Thyroid gland (tissue), 4 donors: ENCODE measurements at regions not wholly inside any gene's neighbourhood (a gene's known extent, or its start where the extent isn't known, plus 50 kb on each side); places are given as distances from the start of the nearest gene placed in this dataset.

Experiments used
- CTCF ChIP-seq, 6 experiments: fragments of 200-600 bp in 3 of 6; fragments of 450-650 bp in 3 of 6; sonication (generic) in 3 of 6; IDR thresholded peaks; one replicate each; pipeline ENCODE4 v1.5.1; 2016 to 2019; ENCODE audit warnings: antibody characterized with exemption in 6 of 6, mild to moderate bottlenecking in 2 of 6, inconsistent platforms in 1 of 6, moderate library complexity in 1 of 6
- POLR2A ChIP-seq, 2 donors: fragments of 450-650 bp; IDR thresholded peaks; one replicate each; pipeline ENCODE4 v1.6.1; 2017; ENCODE audit warnings: antibody characterized with exemption in 2 of 2, mild to moderate bottlenecking in 2 of 2, moderate library complexity in 1 of 2

- TF ChIP-seq CTCF (IDR thresholded peaks at IDR 0.05) (no peak), POLR2A (IDR thresholded peaks at IDR 0.05) (no peak)
These were observed 112.3 kb upstream of the TSPAN2 start for GRCh38 chr1:115201598-115201997.
